GM19452 (cell line): ENCODE measurements at regions not wholly inside any gene's neighbourhood (a gene's known extent, or its start where the extent isn't known, plus 50 kb on each side); places are given as distances from the start of the nearest gene placed in this dataset.
"Not testable (repeated sequence)": the region's sequence is repeated elsewhere in the genome, so short reads cannot be mapped to it uniquely, and the experiment has no call there.

Source experiments
- ATAC-seq: cut with Tn5 transposase; IDR thresholded peaks from one replicate; pipeline ENCODE4 v1.9.1; 2021; ENCODE audit not compliant: unreplicated experiment

GRCh38 chr3:188022902-188023301, 131.1 kb upstream of the LPP start:
- not testable (repeated sequence) for ATAC-seq

- ATAC-seq, result no peak
Measured at GRCh38 chr3:188025555-188025954, 128.4 kb upstream of the LPP start.

GRCh38 chr3:188026191-188026968, 127.6 kb upstream of the LPP start:
- no peak for ATAC-seq

- no peak for ATAC-seq
Measured at GRCh38 chr3:188031121-188031520, 122.8 kb upstream of the LPP start.

- ATAC-seq, result no peak
Measured at GRCh38 chr3:188034989-188035388, 119.0 kb upstream of the LPP start.

GRCh38 chr3:188036375-188037194, 117.4 kb upstream of the LPP start:
- no peak for ATAC-seq

- no peak for ATAC-seq
Measured at GRCh38 chr3:188037195-188037718, 116.7 kb upstream of the LPP start.

- no peak for ATAC-seq
Measured at GRCh38 chr3:188037965-188038581, 115.9 kb upstream of the LPP start.

GRCh38 chr3:188041193-188041592, 112.8 kb upstream of the LPP start:
- ATAC-seq, result no peak

GRCh38 chr3:188041895-188042294, 112.1 kb upstream of the LPP start:
- ATAC-seq, result no peak

GRCh38 chr3:188042466-188042865, 111.5 kb upstream of the LPP start:
- no peak for ATAC-seq

- no peak for ATAC-seq
Measured at GRCh38 chr3:188043891-188044290, 110.1 kb upstream of the LPP start.

GRCh38 chr3:188046561-188047211, 107.3 kb upstream of the LPP start:
- no peak for ATAC-seq

- no peak for ATAC-seq
Measured at GRCh38 chr3:188047536-188047935, 106.4 kb upstream of the LPP start.

- no peak for ATAC-seq
Measured at GRCh38 chr3:188049606-188050530, 104.1 kb upstream of the LPP start.

- no peak for ATAC-seq
Measured at GRCh38 chr3:188051801-188052168, 102.2 kb upstream of the LPP start.

GRCh38 chr3:188052169-188053035, 101.6 kb upstream of the LPP start:
- ATAC-seq, result no peak

GRCh38 chr3:188053036-188053340, 101.0 kb upstream of the LPP start:
- no peak for ATAC-seq

GRCh38 chr3:188053710-188054380, 100.1 kb upstream of the LPP start:
- ATAC-seq, result no peak
